Keratinocyte (primary cell): ENCODE measurements at regions not wholly inside any gene's neighbourhood (a gene's known extent, or its start where the extent isn't known, plus 50 kb on each side); places are given as distances from the start of the nearest gene placed in this dataset.

Source experiments
- DNase-seq: peaks from one replicate; pipeline ENCODE4 v3.0.0-alpha.2; 2011; ENCODE audit warnings: low read depth, missing footprints, low spot score
- FAIRE-seq: peaks from 2 replicates; lab custom pipeline; 2011; peaks lifted over from hg19 to GRCh38; lab: Jason Lieb, UNC
- H2AFZ ChIP-seq: 2 replicates; pipeline ENCODE4 v1.6.0; 2012; ENCODE audit warnings: low read length, control low read depth, inconsistent platforms; ENCODE audit not compliant: control insufficient read depth
- H3K27ac ChIP-seq: 2 replicates; pipeline ENCODE4 v1.5.1; 2011; ENCODE audit warnings: low read length; ENCODE audit not compliant: control insufficient read depth, insufficient read depth
- H3K27me3 ChIP-seq: 3 replicates; pipeline ENCODE4 v1.6.0; 2011; ENCODE audit warnings: low read length; ENCODE audit not compliant: control insufficient read depth, insufficient read depth; ENCODE audit errors: extremely low read depth
- H3K36me3 ChIP-seq, 2 experiments: 2 replicates in 1 of 2; 3 replicates in 1 of 2; pipeline ENCODE4 v1.5.1; 2011; ENCODE audit warnings: low read length in 2 of 2, mild to moderate bottlenecking in 1 of 2; ENCODE audit not compliant: control insufficient read depth in 2 of 2, insufficient read depth in 2 of 2; ENCODE audit errors: extremely low read depth in 1 of 2
- H3K4me1 ChIP-seq: 3 replicates; pipeline ENCODE4 v1.5.1; 2011; ENCODE audit warnings: low read length; ENCODE audit not compliant: control insufficient read depth, insufficient read depth; ENCODE audit errors: extremely low read depth
- H3K4me2 ChIP-seq: 3 replicates; pipeline ENCODE4 v1.6.0; 2011; ENCODE audit warnings: low read depth, low read length; ENCODE audit not compliant: control insufficient read depth, insufficient read depth; ENCODE audit errors: extremely low read depth
- H3K4me3 ChIP-seq, 3 experiments: fragments of 200-600 bp in 1 of 3; sonication (generic) in 1 of 3; 2 replicates in 2 of 3; 3 replicates in 1 of 3; pipeline ENCODE4 v1.5.1; 2011 to 2016; ENCODE audit warnings: low read length in 3 of 3, mild to moderate bottlenecking in 3 of 3, control low read depth in 2 of 3, inconsistent platforms in 1 of 3, low read depth in 1 of 3, mixed read lengths in 1 of 3, mixed run types in 1 of 3, moderate library complexity in 1 of 3; ENCODE audit not compliant: control insufficient read depth in 2 of 3, insufficient read depth in 2 of 3; ENCODE audit errors: extremely low read depth in 1 of 3
- H3K79me2 ChIP-seq: 2 replicates; pipeline ENCODE4 v1.6.0; 2012; ENCODE audit warnings: low read length; ENCODE audit not compliant: control insufficient read depth, insufficient read depth
- H3K9ac ChIP-seq: 3 replicates; pipeline ENCODE4 v1.6.0; 2011; ENCODE audit warnings: low read length; ENCODE audit not compliant: control insufficient read depth, insufficient read depth; ENCODE audit errors: extremely low read depth
- H3K9me1 ChIP-seq: 3 replicates; pipeline ENCODE4 v1.6.0; 2011; ENCODE audit warnings: low read length; ENCODE audit not compliant: control insufficient read depth, insufficient read depth; ENCODE audit errors: extremely low read depth
- H3K9me3 ChIP-seq: 2 replicates; pipeline ENCODE4 v1.5.1; 2012; ENCODE audit warnings: low read depth, low read length; ENCODE audit not compliant: control insufficient read depth
- H4K20me1 ChIP-seq: 3 replicates; pipeline ENCODE4 v1.6.0; 2011; ENCODE audit warnings: low read length; ENCODE audit not compliant: control insufficient read depth, insufficient read depth; ENCODE audit errors: extremely low read depth
- EZH2 ChIP-seq: IDR thresholded peaks from one replicate; pipeline ENCODE4 v1.6.1; 2012; ENCODE audit warnings: inconsistent platforms, mild to moderate bottlenecking, low read length, moderate library complexity
- dilution Hi-C: fragments of 300-500 bp; cut with MboI; formaldehyde crosslinking; loops from one replicate; pipeline ENCODE4 v1.7.0; 2020; ENCODE audit warnings: low sequenced_read_pairs; ENCODE audit not compliant: extremely low pct_ligation_motif_present
- TF ChIP-seq, protein P1 (sequence below), 3 experiments: IDR thresholded peaks in 1 of 3; conservative IDR thresholded peaks in 1 of 3; optimal IDR thresholded peaks in 1 of 3; 2 replicates in 2 of 3; 3 replicates in 1 of 3; pipeline versions ENCODE3 to v1.5.1; 2011; ENCODE audit warnings: low read length in 3 of 3, mild to moderate bottlenecking in 3 of 3, moderate library complexity in 2 of 3, control low read depth in 1 of 3, inconsistent platforms in 1 of 3; ENCODE audit not compliant: insufficient read depth in 2 of 3; ENCODE audit errors: extremely low read depth in 1 of 3

DNA sequence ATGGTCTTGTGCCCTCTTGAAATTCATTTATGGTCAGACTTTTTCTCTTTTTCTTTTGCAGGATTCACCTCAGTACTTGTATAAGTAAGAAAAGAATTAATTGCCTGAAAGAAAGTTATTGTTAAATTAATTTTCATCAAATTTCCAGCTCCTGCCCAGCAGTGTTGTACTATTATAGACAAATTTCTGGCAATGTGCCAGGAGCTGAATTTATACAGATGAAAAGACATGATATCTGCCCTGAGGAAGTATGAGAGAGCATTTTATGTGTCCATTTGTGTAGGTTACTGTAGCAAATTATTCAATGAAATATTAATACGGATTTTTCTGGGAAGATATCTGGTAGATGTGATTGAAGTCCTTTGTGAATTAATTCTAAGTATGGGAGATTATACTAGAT is 2371.5 kb upstream of the TENM3 start:
- DNase-seq = no peak
- Histone ChIP-seq H3K9me1 (no peaks in the 10 kb centered on the region), H3K4me3 (no peak overlapping the region), H3K79me2 (no peaks in the 10 kb centered on the region), H3K27ac (no peak overlapping the region), H3K36me3 (no peaks in the 10 kb centered on the region), H3K9ac (no peak overlapping the region), H3K4me1 (no peaks in the 10 kb centered on the region), H3K4me2 (no peak overlapping the region), H3K9me3 (no peaks in the 10 kb centered on the region), H4K20me1 (no peaks in the 10 kb centered on the region), H3K27me3 (no peaks in the 10 kb centered on the region), H2AFZ (no peak overlapping the region)
- FAIRE-seq = no peak
- no peak for TF ChIP-seq EZH2
- TF ChIP-seq, protein P1, sequence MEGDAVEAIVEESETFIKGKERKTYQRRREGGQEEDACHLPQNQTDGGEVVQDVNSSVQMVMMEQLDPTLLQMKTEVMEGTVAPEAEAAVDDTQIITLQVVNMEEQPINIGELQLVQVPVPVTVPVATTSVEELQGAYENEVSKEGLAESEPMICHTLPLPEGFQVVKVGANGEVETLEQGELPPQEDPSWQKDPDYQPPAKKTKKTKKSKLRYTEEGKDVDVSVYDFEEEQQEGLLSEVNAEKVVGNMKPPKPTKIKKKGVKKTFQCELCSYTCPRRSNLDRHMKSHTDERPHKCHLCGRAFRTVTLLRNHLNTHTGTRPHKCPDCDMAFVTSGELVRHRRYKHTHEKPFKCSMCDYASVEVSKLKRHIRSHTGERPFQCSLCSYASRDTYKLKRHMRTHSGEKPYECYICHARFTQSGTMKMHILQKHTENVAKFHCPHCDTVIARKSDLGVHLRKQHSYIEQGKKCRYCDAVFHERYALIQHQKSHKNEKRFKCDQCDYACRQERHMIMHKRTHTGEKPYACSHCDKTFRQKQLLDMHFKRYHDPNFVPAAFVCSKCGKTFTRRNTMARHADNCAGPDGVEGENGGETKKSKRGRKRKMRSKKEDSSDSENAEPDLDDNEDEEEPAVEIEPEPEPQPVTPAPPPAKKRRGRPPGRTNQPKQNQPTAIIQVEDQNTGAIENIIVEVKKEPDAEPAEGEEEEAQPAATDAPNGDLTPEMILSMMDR (optimal IDR thresholded peaks at IDR 0.05 in 1 of 3, IDR thresholded peaks at IDR 0.05 in 1 of 3, conservative IDR thresholded peaks at IDR 0.05 in 1 of 3; ENCODE audit: extremely low read depth in 1 of 3, insufficient read depth in 2 of 3, low read length in 3 of 3) = no peak
- dilution Hi-C loops = no loop called here

- no peaks in the 10 kb centered on the region for H3K36me3 ChIP-seq
- no peak overlapping the region for H3K27ac ChIP-seq
- no peak overlapping the region for H3K9ac ChIP-seq
- no peak overlapping the region for H3K4me3 ChIP-seq
- no peaks in the 10 kb centered on the region for H3K9me1 ChIP-seq
- no peaks in the 10 kb centered on the region for H3K9me3 ChIP-seq
- dilution Hi-C loops = no loop called here
- no peak overlapping the region for H3K4me2 ChIP-seq
- DNase-seq (no peak), FAIRE-seq (no peak)
- no peaks in the 10 kb centered on the region for H3K4me1 ChIP-seq
- no peaks in the 10 kb centered on the region for H3K27me3 ChIP-seq
- H4K20me1 ChIP-seq = no peaks in the 10 kb centered on the region
- no peaks in the 10 kb centered on the region for H3K79me2 ChIP-seq
- no peak overlapping the region for H2AFZ ChIP-seq
- TF ChIP-seq, protein P1 (optimal IDR thresholded peaks at IDR 0.05 in 1 of 3, IDR thresholded peaks at IDR 0.05 in 1 of 3, conservative IDR thresholded peaks at IDR 0.05 in 1 of 3; ENCODE audit: extremely low read depth in 1 of 3, insufficient read depth in 2 of 3, low read length in 3 of 3) = no peak
- no peak for TF ChIP-seq EZH2
Observed at GRCh38 chr4:179872755-179873154, 2370.4 kb upstream of the TENM3 start.
